ENCODE measurements at regions not wholly inside any gene's neighbourhood (a gene's known extent, or its start where the extent isn't known, plus 50 kb on each side); places are given as distances from the start of the nearest gene placed in this dataset.

DNA sequence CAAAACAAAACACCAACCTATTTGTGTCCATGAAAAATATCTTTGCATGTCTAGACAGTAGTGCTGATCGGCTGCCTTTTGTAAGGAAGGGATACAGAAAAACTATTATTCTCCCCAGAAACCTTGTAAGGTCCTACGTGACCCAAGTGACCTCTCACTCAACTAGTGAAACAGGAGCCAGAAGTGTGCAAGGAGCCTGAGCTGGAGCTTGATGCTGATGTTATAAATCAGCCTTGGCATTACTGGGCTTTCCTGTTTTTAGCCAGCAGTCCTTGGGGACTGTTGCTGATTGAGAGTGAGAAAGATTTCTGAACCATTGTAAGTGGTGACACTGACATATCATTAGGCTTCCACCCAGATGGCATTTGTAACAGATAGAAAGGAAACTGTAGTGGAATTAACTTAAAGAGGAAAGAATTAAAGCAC lies 100.8 kb upstream of the LIMCH1 start:
- TF ChIP-seq, protein P1, sequence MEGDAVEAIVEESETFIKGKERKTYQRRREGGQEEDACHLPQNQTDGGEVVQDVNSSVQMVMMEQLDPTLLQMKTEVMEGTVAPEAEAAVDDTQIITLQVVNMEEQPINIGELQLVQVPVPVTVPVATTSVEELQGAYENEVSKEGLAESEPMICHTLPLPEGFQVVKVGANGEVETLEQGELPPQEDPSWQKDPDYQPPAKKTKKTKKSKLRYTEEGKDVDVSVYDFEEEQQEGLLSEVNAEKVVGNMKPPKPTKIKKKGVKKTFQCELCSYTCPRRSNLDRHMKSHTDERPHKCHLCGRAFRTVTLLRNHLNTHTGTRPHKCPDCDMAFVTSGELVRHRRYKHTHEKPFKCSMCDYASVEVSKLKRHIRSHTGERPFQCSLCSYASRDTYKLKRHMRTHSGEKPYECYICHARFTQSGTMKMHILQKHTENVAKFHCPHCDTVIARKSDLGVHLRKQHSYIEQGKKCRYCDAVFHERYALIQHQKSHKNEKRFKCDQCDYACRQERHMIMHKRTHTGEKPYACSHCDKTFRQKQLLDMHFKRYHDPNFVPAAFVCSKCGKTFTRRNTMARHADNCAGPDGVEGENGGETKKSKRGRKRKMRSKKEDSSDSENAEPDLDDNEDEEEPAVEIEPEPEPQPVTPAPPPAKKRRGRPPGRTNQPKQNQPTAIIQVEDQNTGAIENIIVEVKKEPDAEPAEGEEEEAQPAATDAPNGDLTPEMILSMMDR (conservative IDR thresholded peaks at IDR 0.05; ENCODE audit: low read depth in 2 of 2): no peak
- TF ChIP-seq, protein P2, sequence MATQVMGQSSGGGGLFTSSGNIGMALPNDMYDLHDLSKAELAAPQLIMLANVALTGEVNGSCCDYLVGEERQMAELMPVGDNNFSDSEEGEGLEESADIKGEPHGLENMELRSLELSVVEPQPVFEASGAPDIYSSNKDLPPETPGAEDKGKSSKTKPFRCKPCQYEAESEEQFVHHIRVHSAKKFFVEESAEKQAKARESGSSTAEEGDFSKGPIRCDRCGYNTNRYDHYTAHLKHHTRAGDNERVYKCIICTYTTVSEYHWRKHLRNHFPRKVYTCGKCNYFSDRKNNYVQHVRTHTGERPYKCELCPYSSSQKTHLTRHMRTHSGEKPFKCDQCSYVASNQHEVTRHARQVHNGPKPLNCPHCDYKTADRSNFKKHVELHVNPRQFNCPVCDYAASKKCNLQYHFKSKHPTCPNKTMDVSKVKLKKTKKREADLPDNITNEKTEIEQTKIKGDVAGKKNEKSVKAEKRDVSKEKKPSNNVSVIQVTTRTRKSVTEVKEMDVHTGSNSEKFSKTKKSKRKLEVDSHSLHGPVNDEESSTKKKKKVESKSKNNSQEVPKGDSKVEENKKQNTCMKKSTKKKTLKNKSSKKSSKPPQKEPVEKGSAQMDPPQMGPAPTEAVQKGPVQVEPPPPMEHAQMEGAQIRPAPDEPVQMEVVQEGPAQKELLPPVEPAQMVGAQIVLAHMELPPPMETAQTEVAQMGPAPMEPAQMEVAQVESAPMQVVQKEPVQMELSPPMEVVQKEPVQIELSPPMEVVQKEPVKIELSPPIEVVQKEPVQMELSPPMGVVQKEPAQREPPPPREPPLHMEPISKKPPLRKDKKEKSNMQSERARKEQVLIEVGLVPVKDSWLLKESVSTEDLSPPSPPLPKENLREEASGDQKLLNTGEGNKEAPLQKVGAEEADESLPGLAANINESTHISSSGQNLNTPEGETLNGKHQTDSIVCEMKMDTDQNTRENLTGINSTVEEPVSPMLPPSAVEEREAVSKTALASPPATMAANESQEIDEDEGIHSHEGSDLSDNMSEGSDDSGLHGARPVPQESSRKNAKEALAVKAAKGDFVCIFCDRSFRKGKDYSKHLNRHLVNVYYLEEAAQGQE (IDR thresholded peaks at IDR 0.05; ENCODE audit: unreplicated experiment): no peak
- TF ChIP-seq POLR2AphosphoS5 (IDR thresholded peaks at IDR 0.05; ENCODE audit: low read depth) (no peak), ZNF114 (CRISPR knock-in tag; IDR thresholded peaks at IDR 0.05) (no peak), EZH2phosphoT487 (IDR thresholded peaks at IDR 0.05; ENCODE audit: unreplicated experiment) (no peak), EZH2 (IDR thresholded peaks at IDR 0.05; ENCODE audit: low read depth, unreplicated experiment) (no peak), STAT1 (IDR thresholded peaks at IDR 0.05; ENCODE audit: unreplicated experiment) (no peak)
